Activated CD4-positive, CD25-positive, alpha-beta regulatory T cell treated with anti-CD3 and anti-CD28 coated beads, Interleukin-2, amount 50 U/mL, for 24 hours (primary cell): ENCODE measurements at regions not wholly inside any gene's neighbourhood (a gene's known extent, or its start where the extent isn't known, plus 50 kb on each side); places are given as distances from the start of the nearest gene placed in this dataset.

Source experiments
- ATAC-seq, 2 donors: fragments of 150-1000 bp; cut with Tn5 transposase; one replicate each; pipeline ENCODE4 v1.10.0; 2021; ENCODE audit warnings: mild to moderate bottlenecking in 1 of 2, moderate library complexity in 1 of 2

GRCh38 chr5:74953937-74954720 lies 87.9 kb upstream of the FAM169A start:
- ATAC-seq = peak in 1 of 2 donors; percentile 77

- no peak for ATAC-seq
These were observed 87.4 kb upstream of the FAM169A start for GRCh38 chr5:74953554-74953936.

DNA sequence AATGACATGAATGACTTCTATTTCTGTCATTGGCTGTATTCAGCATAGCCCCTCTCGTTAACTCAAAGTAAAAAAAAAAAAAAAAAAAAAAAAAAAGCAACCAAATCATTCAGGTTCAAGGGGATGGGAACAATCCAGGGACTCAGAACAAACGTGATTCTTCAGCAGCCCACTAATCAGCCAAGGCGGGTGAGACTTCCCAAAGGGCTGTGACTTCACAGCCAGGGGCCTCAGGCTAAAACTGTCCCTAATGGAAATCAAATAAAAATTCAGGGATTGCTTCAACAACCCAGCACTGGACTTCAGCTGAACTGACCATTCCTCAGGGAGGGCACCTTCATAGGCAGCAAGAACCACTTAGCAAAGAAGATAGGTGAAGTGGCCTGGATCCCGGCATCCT lies 86.2 kb upstream of the FAM169A start:
- ATAC-seq = no peak

- no peak for ATAC-seq
These were observed 85.7 kb upstream of the FAM169A start for GRCh38 chr5:74951865-74952264.

DNA sequence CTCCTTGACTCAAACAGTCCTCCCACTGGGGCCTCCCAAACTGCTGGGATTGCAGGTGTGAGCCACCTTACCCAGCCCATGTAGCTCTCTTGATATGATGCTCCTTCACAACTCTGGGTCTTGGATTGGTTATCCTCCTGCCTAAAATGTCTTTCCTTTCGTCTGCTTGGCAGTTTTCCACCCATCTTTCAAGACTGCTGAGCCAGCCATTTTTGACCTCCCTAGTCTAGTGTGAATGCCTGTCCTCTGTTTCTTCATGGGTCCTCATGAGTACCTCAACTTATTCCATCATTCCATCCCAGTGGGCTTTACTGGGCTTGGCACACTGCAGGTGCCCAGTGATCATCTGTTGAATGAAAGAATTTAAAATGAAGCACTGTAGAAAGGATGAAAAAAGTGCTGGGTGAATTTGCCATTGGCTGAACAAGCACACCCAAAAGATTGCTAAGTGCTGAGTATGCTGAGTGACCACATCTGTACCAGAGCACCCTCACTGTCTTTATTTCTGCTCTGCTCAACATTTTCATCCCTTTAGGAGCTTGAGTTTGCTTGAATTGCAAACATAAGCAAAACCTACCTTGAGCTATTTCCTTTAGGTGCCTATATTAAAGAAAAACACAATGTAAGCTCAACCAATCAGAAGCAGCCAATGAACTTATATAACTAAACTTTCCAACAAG lies 84.8 kb upstream of the FAM169A start:
- no peak for ATAC-seq

GRCh38 chr5:74949976-74950375 lies 83.8 kb upstream of the FAM169A start:
- ATAC-seq = no peak

GRCh38 chr5:74948031-74948546 lies 81.9 kb upstream of the FAM169A start:
- no peak for ATAC-seq

DNA sequence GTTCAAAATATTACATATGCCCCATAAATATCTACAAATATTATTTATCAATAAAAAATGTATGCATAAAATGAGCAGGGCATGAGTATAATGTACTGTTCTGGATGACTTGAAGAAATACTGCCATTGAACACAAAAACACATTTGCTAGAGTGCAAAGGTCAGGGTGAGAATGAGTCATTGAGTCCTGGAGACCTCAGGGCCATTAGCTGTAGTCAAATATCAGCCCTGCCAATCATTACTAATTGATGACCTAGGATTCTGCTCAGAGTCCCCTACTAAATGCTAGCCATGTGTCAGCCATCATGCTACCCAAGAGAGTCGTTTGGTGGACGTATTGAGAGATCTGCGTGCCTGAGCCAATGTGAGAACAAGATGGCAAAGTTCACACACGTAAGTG lies 80.3 kb upstream of the FAM169A start:
- no peak for ATAC-seq

DNA sequence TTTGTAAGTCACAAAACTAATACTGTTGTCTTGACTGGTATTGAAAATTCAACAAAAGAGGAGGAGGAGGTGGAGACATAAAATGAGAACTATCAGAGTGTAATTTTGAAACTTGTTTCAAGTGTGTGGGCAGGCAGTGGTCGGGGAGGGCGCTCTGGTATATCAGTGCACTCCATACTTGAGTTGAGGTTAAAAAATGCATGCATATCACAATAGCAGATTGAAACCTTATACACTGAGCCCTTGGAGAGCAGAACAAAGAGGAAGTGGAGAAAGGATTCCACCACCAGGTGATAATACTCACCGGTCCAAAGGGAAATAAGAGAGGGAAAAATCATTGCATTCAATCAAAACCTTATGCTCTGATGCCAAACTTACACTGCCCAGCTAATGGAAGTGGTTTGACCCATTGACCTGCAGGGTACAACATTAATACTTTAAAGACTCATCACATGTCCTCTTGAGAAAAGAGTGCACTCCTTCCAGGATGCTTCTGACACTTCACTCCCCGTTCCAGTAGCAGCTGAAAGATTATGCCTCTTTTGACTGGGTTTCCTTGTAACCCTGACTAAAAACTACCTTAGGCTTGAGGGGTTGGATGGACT lies 79.5 kb upstream of the FAM169A start:
- ATAC-seq = peak; percentile 78 to 89

DNA sequence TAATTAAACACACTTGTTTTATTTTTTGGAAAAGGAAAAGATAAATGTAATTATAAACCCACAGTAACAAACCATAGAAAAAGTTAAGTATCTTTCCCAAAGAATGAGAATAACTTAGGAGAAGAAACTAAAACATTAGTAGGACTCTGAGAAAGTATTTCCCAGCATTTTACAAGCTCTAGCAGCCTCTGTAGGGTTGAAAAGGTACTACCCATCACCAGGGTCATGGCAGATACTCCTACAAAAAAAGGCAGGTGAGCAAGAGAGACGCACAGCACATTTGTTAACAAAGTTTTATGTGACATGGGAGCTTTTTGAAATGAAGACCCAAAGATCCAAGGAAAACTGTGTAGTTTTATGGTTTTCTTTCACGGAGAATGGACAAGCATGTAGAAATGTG lies 77.7 kb upstream of the FAM169A start:
- ATAC-seq = no peak

GRCh38 chr5:74942622-74943286 lies 76.6 kb upstream of the FAM169A start:
- ATAC-seq = no peak

DNA sequence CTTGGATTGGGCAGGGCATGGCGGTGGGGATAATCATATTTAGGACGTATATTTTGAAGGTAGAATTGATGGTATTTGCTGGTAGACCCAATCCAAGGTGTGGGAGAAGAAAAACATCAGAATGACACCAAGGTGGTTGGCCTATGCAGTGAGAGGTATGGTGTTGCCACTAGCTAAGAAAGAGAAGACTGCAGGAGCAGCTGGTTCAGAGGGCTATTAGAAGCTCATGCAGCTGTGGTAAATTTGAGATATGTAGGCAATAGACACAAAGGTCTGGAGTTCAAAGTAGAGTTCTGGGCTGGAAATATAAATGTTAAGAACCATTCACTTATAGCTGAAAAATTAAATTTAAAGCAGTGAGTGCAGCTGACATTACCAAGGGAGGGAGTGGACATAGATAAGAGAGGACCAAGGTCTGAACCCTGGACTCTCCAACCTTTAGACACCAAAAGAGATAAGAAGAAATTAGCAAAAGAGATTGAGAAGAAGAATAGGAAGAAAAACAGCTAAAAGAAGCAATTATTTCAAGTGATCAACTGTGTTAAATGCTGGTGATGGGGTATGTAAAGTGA lies 74.7 kb upstream of the FAM169A start:
- ATAC-seq = no peak

GRCh38 chr5:74938250-74938933 lies 72.2 kb upstream of the FAM169A start:
- ATAC-seq = no peak

GRCh38 chr5:74935752-74936091 lies 69.5 kb upstream of the FAM169A start:
- no peak for ATAC-seq

DNA sequence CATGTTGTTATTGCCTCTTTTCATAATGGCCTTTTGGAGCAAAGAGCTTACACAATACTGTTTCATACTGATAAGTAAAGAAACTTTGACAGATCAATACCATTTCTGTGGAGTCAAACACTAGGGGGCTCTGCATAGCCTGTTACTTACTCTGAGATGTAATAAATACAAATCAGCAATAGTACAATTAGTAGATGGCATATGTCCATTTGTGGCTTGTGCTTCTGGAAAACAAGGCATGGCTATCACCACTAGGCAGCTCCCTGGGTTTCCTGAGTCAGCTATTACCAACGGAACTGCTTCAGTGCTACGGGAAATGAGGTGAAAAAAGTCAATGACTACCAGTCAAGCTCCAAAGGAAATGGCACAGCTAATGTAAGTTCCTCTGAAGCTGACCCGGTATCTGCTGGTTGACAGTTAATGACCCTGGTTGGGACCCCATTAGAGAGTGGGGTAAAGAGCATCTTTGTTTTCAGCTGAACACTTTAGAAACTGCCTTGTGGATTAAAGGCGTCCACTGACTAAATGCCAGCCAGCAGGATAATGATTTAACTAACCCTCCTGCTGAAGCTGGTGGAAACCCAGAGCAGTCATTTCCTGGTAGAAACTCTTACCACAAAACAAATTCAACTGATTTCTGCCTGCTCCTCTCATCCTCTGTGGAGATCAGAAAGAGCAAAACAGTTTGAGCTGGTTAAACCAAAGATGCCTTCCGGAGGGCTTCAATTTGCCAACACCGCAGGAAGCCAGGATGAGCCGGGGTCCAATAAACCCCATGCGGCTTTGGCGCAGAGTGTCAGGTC lies 69.0 kb upstream of the FAM169A start:
- peak; percentile 65 to 77 for ATAC-seq

DNA sequence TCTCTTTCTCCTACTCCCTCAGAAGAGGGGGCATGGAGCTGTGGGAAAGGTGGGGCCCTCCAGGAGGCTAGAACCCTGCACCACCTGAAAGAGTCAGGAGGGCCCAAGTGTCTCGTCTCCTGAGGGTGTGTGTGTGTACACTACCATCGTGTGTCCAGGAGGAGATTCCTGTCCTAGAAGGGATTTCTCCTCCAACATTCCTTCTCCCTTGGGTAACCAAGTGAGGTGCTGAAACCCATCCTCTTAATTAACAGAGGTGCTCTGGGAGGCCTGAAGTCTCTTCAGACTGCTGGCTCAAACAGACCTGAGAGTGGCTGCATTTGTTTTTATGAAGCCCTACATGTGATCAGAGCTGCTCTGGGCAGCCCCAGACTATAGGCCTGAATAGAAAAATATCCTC lies 61.1 kb upstream of the FAM169A start:
- no peak for ATAC-seq

DNA sequence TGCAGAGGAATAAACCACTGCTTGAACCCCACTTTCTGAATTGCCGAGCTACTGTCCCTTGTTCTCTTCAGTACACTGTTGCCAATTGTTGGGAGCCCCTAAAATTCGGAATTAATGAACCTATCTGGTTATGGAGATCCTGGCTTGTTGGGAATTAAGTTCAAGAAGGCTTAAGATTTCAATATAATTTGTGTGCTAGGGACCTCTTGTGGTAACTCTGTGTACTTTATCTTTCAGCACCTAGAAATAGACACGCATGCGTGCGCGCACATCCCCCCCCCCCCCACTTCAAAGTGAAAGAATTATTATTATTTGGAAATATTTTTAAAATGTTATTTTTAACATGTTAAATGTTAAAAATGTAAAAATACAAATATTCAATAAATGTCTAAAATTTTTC lies 53.3 kb upstream of the FAM169A start:
- ATAC-seq = no peak

- ATAC-seq = no peak
These were observed 52.9 kb upstream of the FAM169A start for GRCh38 chr5:74919041-74919440.

GRCh38 chr5:74918232-74918669 lies 52.1 kb upstream of the FAM169A start:
- ATAC-seq = no peak

GRCh38 chr5:74916831-74917710 lies 50.9 kb upstream of the FAM169A start:
- ATAC-seq = no peak
